ENCODE measurements at regions not wholly inside any gene's neighbourhood (a gene's known extent, or its start where the extent isn't known, plus 50 kb on each side); places are given as distances from the start of the nearest gene placed in this dataset.

- Histone ChIP-seq H3K36me3 (ENCODE audit: control insufficient read depth, insufficient read depth, low read length, severe bottlenecking) (no peaks in the 10 kb centered on the region), H3K4me1 (ENCODE audit: control insufficient read depth, insufficient read depth, low read length) (peaks cover 23% of the 10 kb centered on the region)
These were observed 73.9 kb upstream of the PCSK1 start for GRCh38 chr5:96506866-96507527.

GRCh38 chr5:96509316-96509715, 76.3 kb upstream of the PCSK1 start:
- H3K4me3 ChIP-seq (ENCODE audit: low read length) = peak overlapping the region; percentile 34
- H3K27me3 ChIP-seq (replicated peaks; ENCODE audit: control insufficient read depth, insufficient read depth, low read length) = peaks cover 3% of the 10 kb centered on the region
- H3K36me3 ChIP-seq (ENCODE audit: control insufficient read depth, insufficient read depth, low read length, severe bottlenecking) = no peaks in the 10 kb centered on the region
- H3K9me3 ChIP-seq (ENCODE audit: control insufficient read depth, low read length) = no peaks in the 10 kb centered on the region
- DNase-seq (ENCODE audit: low read depth) = no peak
- H3K4me1 ChIP-seq (ENCODE audit: control insufficient read depth, insufficient read depth, low read length) = peaks cover 21% of the 10 kb centered on the region
- H3K9ac ChIP-seq (ENCODE audit: low read length) = no peak overlapping the region

More at GRCh38 chr5:96506866-96507527, 73.9 kb upstream of the PCSK1 start:
- no peak for DNase-seq (ENCODE audit: low read depth)
- H3K9me3 ChIP-seq (ENCODE audit: control insufficient read depth, low read length) = no peaks in the 10 kb centered on the region
- H3K4me3 ChIP-seq (ENCODE audit: low read length) = no peak overlapping the region
- H3K27me3 ChIP-seq (replicated peaks; ENCODE audit: control insufficient read depth, insufficient read depth, low read length) = no peaks in the 10 kb centered on the region
- H3K9ac ChIP-seq (ENCODE audit: low read length) = no peak overlapping the region

GRCh38 chr5:96509721-96510350, 76.8 kb upstream of the PCSK1 start:
- DNase-seq (ENCODE audit: low read depth) = peak; percentile 60
- H3K27me3 ChIP-seq (replicated peaks; ENCODE audit: control insufficient read depth, insufficient read depth, low read length) = peaks cover 3% of the 10 kb centered on the region

GRCh38 chr5:96516631-96517071, 83.6 kb upstream of the PCSK1 start:
- Histone ChIP-seq H3K27me3 (replicated peaks; ENCODE audit: control insufficient read depth, insufficient read depth, low read length) (peaks cover 3% of the 10 kb centered on the region), H3K9ac (ENCODE audit: low read length) (no peak overlapping the region), H3K9me3 (ENCODE audit: control insufficient read depth, low read length) (no peaks in the 10 kb centered on the region), H3K4me3 (ENCODE audit: low read length) (peak overlapping the region; percentile 61), H3K4me1 (ENCODE audit: control insufficient read depth, insufficient read depth, low read length) (peaks cover 16% of the 10 kb centered on the region), H3K36me3 (ENCODE audit: control insufficient read depth, insufficient read depth, low read length, severe bottlenecking) (no peaks in the 10 kb centered on the region)
- DNase-seq (ENCODE audit: low read depth) = peak; percentile 34

More at GRCh38 chr5:96509721-96510350, 76.8 kb upstream of the PCSK1 start:
- Histone ChIP-seq H3K9me3 (ENCODE audit: control insufficient read depth, low read length) (no peaks in the 10 kb centered on the region), H3K4me3 (ENCODE audit: low read length) (peak overlapping the region; percentile 34), H3K36me3 (ENCODE audit: control insufficient read depth, insufficient read depth, low read length, severe bottlenecking) (no peaks in the 10 kb centered on the region), H3K9ac (ENCODE audit: low read length) (no peak overlapping the region), H3K4me1 (ENCODE audit: control insufficient read depth, insufficient read depth, low read length) (peaks cover 20% of the 10 kb centered on the region)

GRCh38 chr5:96517295-96517694, 84.2 kb upstream of the PCSK1 start:
- Histone ChIP-seq H3K27me3 (replicated peaks; ENCODE audit: control insufficient read depth, insufficient read depth, low read length) (no peaks in the 10 kb centered on the region), H3K9ac (ENCODE audit: low read length) (no peak overlapping the region), H3K4me3 (ENCODE audit: low read length) (no peak overlapping the region), H3K9me3 (ENCODE audit: control insufficient read depth, low read length) (no peaks in the 10 kb centered on the region), H3K4me1 (ENCODE audit: control insufficient read depth, insufficient read depth, low read length) (peaks cover 16% of the 10 kb centered on the region), H3K36me3 (ENCODE audit: control insufficient read depth, insufficient read depth, low read length, severe bottlenecking) (no peaks in the 10 kb centered on the region)
- peak; percentile 49 for DNase-seq (ENCODE audit: low read depth)

- Histone ChIP-seq H3K4me3 (ENCODE audit: low read length) (no peak overlapping the region), H3K36me3 (ENCODE audit: control insufficient read depth, insufficient read depth, low read length, severe bottlenecking) (no peaks in the 10 kb centered on the region), H3K27me3 (replicated peaks; ENCODE audit: control insufficient read depth, insufficient read depth, low read length) (no peaks in the 10 kb centered on the region), H3K9me3 (ENCODE audit: control insufficient read depth, low read length) (no peaks in the 10 kb centered on the region), H3K4me1 (ENCODE audit: control insufficient read depth, insufficient read depth, low read length) (peaks cover 16% of the 10 kb centered on the region), H3K9ac (ENCODE audit: low read length) (no peak overlapping the region)
- no peak for DNase-seq (ENCODE audit: low read depth)
These were observed 87.3 kb upstream of the PCSK1 start for GRCh38 chr5:96520345-96520744.

- H3K9ac ChIP-seq (ENCODE audit: low read length) = no peak overlapping the region
- no peaks in the 10 kb centered on the region for H3K9me3 ChIP-seq (ENCODE audit: control insufficient read depth, low read length)
- H3K4me3 ChIP-seq (ENCODE audit: low read length) = no peak overlapping the region
These were observed 89.7 kb upstream of the PCSK1 start for GRCh38 chr5:96522635-96523355.

GRCh38 chr5:96527768-96528661, 95.0 kb upstream of the PCSK1 start:
- H3K9ac ChIP-seq (ENCODE audit: low read length) = no peak overlapping the region
- H3K36me3 ChIP-seq (ENCODE audit: control insufficient read depth, insufficient read depth, low read length, severe bottlenecking) = no peaks in the 10 kb centered on the region
- no peak overlapping the region for H3K4me3 ChIP-seq (ENCODE audit: low read length)
- H3K4me1 ChIP-seq (ENCODE audit: control insufficient read depth, insufficient read depth, low read length) = no peaks in the 10 kb centered on the region
- DNase-seq (ENCODE audit: low read depth) = no peak
- no peaks in the 10 kb centered on the region for H3K9me3 ChIP-seq (ENCODE audit: control insufficient read depth, low read length)
- H3K27me3 ChIP-seq (replicated peaks; ENCODE audit: control insufficient read depth, insufficient read depth, low read length) = no peaks in the 10 kb centered on the region

More at GRCh38 chr5:96522635-96523355, 89.7 kb upstream of the PCSK1 start:
- DNase-seq (ENCODE audit: low read depth) = no peak
- H3K4me1 ChIP-seq (ENCODE audit: control insufficient read depth, insufficient read depth, low read length) = no peaks in the 10 kb centered on the region
- no peaks in the 10 kb centered on the region for H3K27me3 ChIP-seq (replicated peaks; ENCODE audit: control insufficient read depth, insufficient read depth, low read length)
- no peaks in the 10 kb centered on the region for H3K36me3 ChIP-seq (ENCODE audit: control insufficient read depth, insufficient read depth, low read length, severe bottlenecking)

GRCh38 chr5:96528826-96529474, 95.9 kb upstream of the PCSK1 start:
- Histone ChIP-seq H3K36me3 (ENCODE audit: control insufficient read depth, insufficient read depth, low read length, severe bottlenecking) (no peaks in the 10 kb centered on the region), H3K4me1 (ENCODE audit: control insufficient read depth, insufficient read depth, low read length) (no peaks in the 10 kb centered on the region), H3K4me3 (ENCODE audit: low read length) (no peak overlapping the region), H3K9ac (ENCODE audit: low read length) (no peak overlapping the region), H3K9me3 (ENCODE audit: control insufficient read depth, low read length) (no peaks in the 10 kb centered on the region), H3K27me3 (replicated peaks; ENCODE audit: control insufficient read depth, insufficient read depth, low read length) (no peaks in the 10 kb centered on the region)
- DNase-seq (ENCODE audit: low read depth) = no peak

- Histone ChIP-seq H3K4me1 (ENCODE audit: control insufficient read depth, insufficient read depth, low read length) (no peaks in the 10 kb centered on the region), H3K27me3 (replicated peaks; ENCODE audit: control insufficient read depth, insufficient read depth, low read length) (no peaks in the 10 kb centered on the region), H3K9me3 (ENCODE audit: control insufficient read depth, low read length) (no peaks in the 10 kb centered on the region), H3K4me3 (ENCODE audit: low read length) (no peak overlapping the region), H3K36me3 (ENCODE audit: control insufficient read depth, insufficient read depth, low read length, severe bottlenecking) (no peaks in the 10 kb centered on the region), H3K9ac (ENCODE audit: low read length) (no peak overlapping the region)
- no peak for DNase-seq (ENCODE audit: low read depth)
These were observed 96.5 kb upstream of the PCSK1 start for GRCh38 chr5:96529559-96529958.

Measured in adipocyte (in vitro differentiated cells).